ENCODE measurements at regions not wholly inside any gene's neighbourhood (a gene's known extent, or its start where the extent isn't known, plus 50 kb on each side); places are given as distances from the start of the nearest gene placed in this dataset.

DNA sequence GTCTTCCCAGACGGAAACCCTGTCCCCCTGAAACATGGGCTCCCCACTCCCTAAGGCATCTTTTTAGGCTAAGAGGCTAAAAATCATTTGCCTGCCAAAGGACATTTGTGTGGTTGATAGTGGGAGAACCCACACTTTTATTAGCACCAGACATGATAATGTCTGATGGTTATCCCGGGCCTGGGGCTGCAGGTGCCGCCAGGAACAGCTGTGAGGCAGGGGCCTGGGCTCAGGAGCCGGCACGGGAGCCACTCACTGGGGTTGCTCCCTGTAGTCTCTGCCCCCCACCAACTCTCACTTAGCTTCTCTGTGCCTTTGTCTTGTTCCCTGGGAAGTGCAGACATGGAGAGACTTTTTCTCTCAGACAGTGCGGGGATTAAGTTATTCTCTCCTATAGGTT, 193.6 kb downstream of the GLRX3 start:
- Histone ChIP-seq H3F3A (ENCODE audit: low read length, unreplicated experiment) (no peaks in the 10 kb centered on the region), H3K27ac (ENCODE audit: low read length) (no peak overlapping the region), H3K4me2 (ENCODE audit: low read length) (no peak overlapping the region), H3K9me2 (replicated peaks; ENCODE audit: low read length) (no peaks in the 10 kb centered on the region), H3K36me3 (ENCODE audit: low read depth, low read length) (no peaks in the 10 kb centered on the region), H2AFZ (ENCODE audit: low read length) (no peak overlapping the region), H3K4me3 (ENCODE audit: low read length) (no peak overlapping the region), H3K79me2 (ENCODE audit: low read length) (no peaks in the 10 kb centered on the region), H4K20me1 (ENCODE audit: low read length) (no peaks in the 10 kb centered on the region), H3K9me3 (ENCODE audit: low read length) (no peaks in the 10 kb centered on the region), H3K4me1 (ENCODE audit: insufficient read depth, low read length) (no peaks in the 10 kb centered on the region), H3K9ac (ENCODE audit: low read length) (no peak overlapping the region), H3K27me3 (ENCODE audit: low read length) (no peaks in the 10 kb centered on the region)
- ChIA-PET POLR2A (ENCODE audit: unreplicated experiment) (no interaction called here), CTCF (no interaction called here)
- BruUV-seq (replicated peaks) = no TSS peak
- intact Hi-C loops (cut with micrococcal nuclease) = no loop called here
- ATAC-seq (no peak), DNase-seq (no peak)
- no peak for TF ChIP-seq EZH2phosphoT487 (IDR thresholded peaks at IDR 0.05; ENCODE audit: borderline replicate concordance, low read length)
- TF ChIP-seq, protein P1, sequence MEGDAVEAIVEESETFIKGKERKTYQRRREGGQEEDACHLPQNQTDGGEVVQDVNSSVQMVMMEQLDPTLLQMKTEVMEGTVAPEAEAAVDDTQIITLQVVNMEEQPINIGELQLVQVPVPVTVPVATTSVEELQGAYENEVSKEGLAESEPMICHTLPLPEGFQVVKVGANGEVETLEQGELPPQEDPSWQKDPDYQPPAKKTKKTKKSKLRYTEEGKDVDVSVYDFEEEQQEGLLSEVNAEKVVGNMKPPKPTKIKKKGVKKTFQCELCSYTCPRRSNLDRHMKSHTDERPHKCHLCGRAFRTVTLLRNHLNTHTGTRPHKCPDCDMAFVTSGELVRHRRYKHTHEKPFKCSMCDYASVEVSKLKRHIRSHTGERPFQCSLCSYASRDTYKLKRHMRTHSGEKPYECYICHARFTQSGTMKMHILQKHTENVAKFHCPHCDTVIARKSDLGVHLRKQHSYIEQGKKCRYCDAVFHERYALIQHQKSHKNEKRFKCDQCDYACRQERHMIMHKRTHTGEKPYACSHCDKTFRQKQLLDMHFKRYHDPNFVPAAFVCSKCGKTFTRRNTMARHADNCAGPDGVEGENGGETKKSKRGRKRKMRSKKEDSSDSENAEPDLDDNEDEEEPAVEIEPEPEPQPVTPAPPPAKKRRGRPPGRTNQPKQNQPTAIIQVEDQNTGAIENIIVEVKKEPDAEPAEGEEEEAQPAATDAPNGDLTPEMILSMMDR (conservative IDR thresholded peaks at IDR 0.05; ENCODE audit: low read depth, low read length) = no peak
- TF ChIP-seq EZH2 (IDR thresholded peaks at IDR 0.05; ENCODE audit: low read length, unreplicated experiment) = no peak

DNA sequence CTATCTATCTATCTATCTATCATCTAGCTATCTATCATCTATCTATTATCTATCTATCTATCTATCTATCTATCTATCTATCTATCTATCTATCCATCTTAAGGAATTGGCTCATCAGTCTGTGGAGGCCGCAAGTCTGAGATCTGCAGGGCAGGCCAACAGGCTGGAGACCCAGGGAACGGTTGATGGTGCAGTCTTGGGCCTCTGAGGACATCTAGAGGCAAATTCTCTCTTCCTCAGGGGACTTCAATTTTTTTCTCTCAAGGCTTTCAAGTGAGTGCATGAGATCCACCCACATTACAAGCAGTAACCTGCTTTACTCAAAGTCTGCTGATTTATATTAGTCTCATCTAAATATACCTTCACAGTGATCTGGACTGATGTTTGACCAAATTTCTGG, 197.0 kb downstream of the GLRX3 start:
- Histone ChIP-seq H3K4me3 (ENCODE audit: low read length) (no peak overlapping the region), H3F3A (ENCODE audit: low read length, unreplicated experiment) (no peaks in the 10 kb centered on the region), H3K4me1 (ENCODE audit: insufficient read depth, low read length) (no peaks in the 10 kb centered on the region), H4K20me1 (ENCODE audit: low read length) (no peaks in the 10 kb centered on the region), H3K9me3 (ENCODE audit: low read length) (no peaks in the 10 kb centered on the region), H2AFZ (ENCODE audit: low read length) (no peak overlapping the region), H3K4me2 (ENCODE audit: low read length) (no peak overlapping the region), H3K9me2 (replicated peaks; ENCODE audit: low read length) (no peaks in the 10 kb centered on the region), H3K27me3 (ENCODE audit: low read length) (no peaks in the 10 kb centered on the region), H3K79me2 (ENCODE audit: low read length) (no peaks in the 10 kb centered on the region), H3K9ac (ENCODE audit: low read length) (no peak overlapping the region), H3K27ac (ENCODE audit: low read length) (no peak overlapping the region), H3K36me3 (ENCODE audit: low read depth, low read length) (no peaks in the 10 kb centered on the region)
- no TSS peak for BruUV-seq (replicated peaks)
- ChIA-PET POLR2A (ENCODE audit: unreplicated experiment) (no interaction called here), CTCF (no interaction called here)
- ATAC-seq (no peak), DNase-seq (no peak)
- TF ChIP-seq EZH2phosphoT487 (IDR thresholded peaks at IDR 0.05; ENCODE audit: borderline replicate concordance, low read length) = no peak
- TF ChIP-seq, protein P1 (conservative IDR thresholded peaks at IDR 0.05; ENCODE audit: low read depth, low read length) = no peak
- no peak for TF ChIP-seq EZH2 (IDR thresholded peaks at IDR 0.05; ENCODE audit: low read length, unreplicated experiment)
- intact Hi-C loops (cut with micrococcal nuclease) = no loop called here

DNA sequence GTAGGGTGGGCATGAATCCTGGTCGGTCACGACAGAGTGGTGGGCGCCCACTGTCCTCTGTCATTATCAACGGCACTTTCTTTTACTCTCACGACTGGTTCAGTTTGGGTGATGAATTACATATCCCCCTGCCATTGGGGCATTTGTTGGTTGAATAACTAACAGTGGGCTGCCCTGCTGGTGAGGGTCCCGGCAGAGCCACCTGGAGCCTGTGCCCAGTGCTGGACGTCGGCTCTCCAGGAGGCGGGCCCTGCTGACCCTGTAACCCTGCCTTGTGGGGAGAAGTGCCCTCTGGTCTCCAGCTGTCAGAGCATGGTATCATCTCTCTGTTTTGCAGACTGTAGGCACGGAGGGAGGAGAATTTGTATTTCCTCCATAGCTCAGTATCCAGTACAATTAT, 199.1 kb downstream of the GLRX3 start:
- no peak overlapping the region for H3K27ac ChIP-seq (ENCODE audit: low read length)
- H3K9me2 ChIP-seq (replicated peaks; ENCODE audit: low read length) = no peaks in the 10 kb centered on the region
- H3F3A ChIP-seq (ENCODE audit: low read length, unreplicated experiment) = no peaks in the 10 kb centered on the region
- intact Hi-C loops (cut with micrococcal nuclease) = no loop called here
- ATAC-seq (no peak), DNase-seq (no peak)
- H3K27me3 ChIP-seq (ENCODE audit: low read length) = no peaks in the 10 kb centered on the region
- no TSS peak for BruUV-seq (replicated peaks)
- no peak overlapping the region for H3K9ac ChIP-seq (ENCODE audit: low read length)
- H3K9me3 ChIP-seq (ENCODE audit: low read length) = no peaks in the 10 kb centered on the region
- TF ChIP-seq, protein P1 (conservative IDR thresholded peaks at IDR 0.05; ENCODE audit: low read depth, low read length) = no peak
- TF ChIP-seq EZH2 (IDR thresholded peaks at IDR 0.05; ENCODE audit: low read length, unreplicated experiment) (no peak), EZH2phosphoT487 (IDR thresholded peaks at IDR 0.05; ENCODE audit: borderline replicate concordance, low read length) (no peak)
- no peaks in the 10 kb centered on the region for H3K4me1 ChIP-seq (ENCODE audit: insufficient read depth, low read length)
- no peak overlapping the region for H3K4me3 ChIP-seq (ENCODE audit: low read length)
- H4K20me1 ChIP-seq (ENCODE audit: low read length) = no peaks in the 10 kb centered on the region
- no peak overlapping the region for H2AFZ ChIP-seq (ENCODE audit: low read length)
- POLR2A ChIA-PET (ENCODE audit: unreplicated experiment) = no interaction called here
- no peak overlapping the region for H3K4me2 ChIP-seq (ENCODE audit: low read length)
- CTCF ChIA-PET = no interaction called here
- no peaks in the 10 kb centered on the region for H3K79me2 ChIP-seq (ENCODE audit: low read length)
- H3K36me3 ChIP-seq (ENCODE audit: low read depth, low read length) = no peaks in the 10 kb centered on the region
